NCI-H526 treated with DMSO at 0.1 percent for 48 hours (cell line): ENCODE measurements at regions not wholly inside any gene's neighbourhood (a gene's known extent, or its start where the extent isn't known, plus 50 kb on each side); places are given as distances from the start of the nearest gene placed in this dataset.
"Not testable (repeated sequence)": the region's sequence is repeated elsewhere in the genome, so short reads cannot be mapped to it uniquely, and the experiment has no call there.

Experiments used
- DNase-seq: peaks from one replicate; lab custom pipeline; 2025; lab: John Stamatoyannopoulos, UW

DNA sequence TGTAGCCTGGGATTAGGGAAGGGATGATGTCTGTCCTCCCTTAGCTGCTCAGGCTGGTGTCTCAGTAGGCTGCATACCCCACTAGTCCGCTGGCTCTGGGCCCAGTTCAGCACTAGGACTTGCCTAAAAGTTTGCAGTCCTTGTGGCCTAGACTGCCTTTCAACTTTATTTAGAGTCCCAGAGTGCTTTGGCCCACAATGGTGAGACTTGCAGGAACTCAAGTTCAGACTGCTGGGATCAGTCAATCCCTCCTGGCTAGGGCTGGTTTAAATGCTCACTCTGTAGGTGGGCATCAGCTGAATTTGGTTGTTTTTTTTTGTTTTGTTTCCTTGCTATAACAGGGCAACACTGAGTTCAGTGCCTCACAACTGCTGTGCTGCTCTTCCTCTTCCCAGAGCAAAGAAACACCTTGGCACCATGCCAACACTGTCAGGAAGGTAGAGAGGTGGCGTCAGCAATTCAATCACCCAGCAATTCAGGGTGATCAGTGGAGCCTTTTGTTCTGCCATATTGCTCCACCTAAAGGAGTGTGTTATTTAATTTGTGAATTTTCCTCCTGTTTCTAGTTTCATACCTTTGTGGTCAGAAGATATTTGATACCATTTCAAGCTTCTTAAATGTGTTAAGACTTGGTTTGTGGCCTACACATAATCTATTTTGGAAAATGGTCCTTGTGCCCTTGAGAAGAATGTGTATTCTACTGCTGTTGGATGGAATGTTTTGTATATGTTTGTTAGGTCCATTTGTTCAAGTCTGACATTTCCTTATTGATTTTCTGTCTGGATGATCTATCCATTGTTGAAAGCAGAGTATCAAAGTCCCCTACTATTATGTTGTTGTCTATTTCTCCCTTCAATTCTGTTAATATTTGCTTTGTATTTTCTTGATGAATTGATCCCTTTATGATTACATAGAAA is 284.0 kb upstream of the PMFBP1 start:
- DNase-seq: no peak

DNA sequence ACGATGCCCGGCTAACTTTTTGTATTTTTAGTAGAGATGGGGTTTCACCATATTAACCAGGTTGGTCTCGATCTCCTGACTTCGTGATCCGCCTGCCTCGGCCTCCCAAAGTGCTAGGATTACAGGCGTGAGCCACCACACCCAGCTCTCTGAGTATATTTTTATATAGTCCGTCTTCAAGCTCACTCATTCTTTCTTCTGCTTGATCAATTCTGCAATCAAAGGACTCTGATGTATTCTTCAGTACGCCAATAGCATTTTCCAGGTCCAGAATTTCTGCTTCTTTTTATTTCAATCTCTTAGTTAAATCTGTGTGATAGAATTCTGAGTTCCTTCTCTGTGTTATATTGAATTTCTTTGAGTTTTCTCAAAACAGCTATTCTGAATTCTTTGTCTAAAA is 281.9 kb upstream of the PMFBP1 start:
- DNase-seq: not testable (repeated sequence)

DNA sequence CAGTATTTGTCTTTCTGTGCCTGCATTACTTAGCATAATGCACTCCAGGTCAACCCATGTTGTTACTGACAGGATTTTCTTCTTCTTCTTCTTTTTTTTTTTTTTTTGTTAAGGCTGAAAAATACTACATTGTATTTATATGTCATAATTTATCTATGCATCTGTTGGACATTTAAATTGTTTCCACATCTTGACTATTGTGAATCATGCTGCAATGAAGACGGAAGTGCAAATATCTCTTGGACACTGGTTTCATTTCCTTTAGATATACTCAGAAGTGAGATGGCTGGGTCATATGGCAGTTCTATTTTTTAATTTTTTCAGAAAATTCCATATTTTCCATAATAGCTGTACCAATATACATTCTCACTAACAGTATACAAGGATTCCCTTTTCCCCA is 272.7 kb upstream of the PMFBP1 start:
- no peak for DNase-seq

DNA sequence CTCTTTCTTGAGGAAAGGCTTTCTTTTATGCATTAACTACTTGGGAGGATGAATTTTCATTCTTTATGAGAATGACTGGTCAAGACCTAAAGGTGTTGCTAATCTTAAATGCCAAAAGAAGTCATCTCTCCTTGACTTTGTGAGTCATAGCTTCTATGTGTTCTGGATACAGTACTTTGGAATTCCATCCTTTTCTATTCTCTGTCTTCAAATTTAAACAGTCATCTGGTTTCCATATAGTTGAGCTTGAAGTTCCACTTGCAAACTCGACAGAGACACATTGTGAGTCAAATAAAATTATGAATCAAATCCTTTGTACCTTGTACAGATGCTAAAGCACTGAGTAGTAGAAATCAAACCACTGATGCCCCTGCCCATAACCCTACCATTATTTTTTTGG is 271.9 kb upstream of the PMFBP1 start:
- DNase-seq: no peak

DNA sequence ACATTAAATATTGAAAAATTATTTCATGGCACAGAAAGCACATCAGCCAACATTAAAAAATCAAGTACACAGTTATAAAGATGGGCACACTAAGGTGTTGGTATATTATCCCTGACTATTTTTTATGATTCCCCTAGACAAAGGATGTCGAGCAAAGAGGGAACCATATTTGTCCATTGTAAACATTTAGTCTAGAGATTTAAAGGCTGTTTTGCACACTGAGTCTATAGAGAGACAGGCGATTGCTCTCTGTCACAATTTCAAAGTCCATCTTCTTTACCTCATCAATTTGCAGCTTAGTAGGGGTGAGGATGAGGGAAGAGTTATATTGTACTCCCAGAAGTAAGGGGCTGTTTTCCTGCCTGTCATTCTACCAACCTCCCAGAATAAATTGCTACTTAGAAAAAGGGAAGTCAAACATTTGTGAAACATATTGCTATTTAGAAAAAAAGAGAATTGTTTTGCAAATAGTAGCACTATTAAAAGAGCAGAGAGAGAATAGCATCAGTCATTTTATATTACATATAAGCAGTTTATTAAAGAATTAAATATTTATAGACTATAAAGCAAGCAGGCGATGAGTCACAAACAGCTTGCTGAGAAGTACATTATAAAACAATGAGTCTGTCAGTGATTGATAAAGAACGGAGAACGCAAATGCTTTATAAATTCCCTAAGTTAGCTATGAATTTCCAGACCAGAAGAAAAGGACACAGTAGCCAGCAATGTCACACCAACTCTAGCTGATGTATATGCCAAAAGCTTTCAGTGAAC is 270.6 kb upstream of the PMFBP1 start:
- DNase-seq: no peak

DNA sequence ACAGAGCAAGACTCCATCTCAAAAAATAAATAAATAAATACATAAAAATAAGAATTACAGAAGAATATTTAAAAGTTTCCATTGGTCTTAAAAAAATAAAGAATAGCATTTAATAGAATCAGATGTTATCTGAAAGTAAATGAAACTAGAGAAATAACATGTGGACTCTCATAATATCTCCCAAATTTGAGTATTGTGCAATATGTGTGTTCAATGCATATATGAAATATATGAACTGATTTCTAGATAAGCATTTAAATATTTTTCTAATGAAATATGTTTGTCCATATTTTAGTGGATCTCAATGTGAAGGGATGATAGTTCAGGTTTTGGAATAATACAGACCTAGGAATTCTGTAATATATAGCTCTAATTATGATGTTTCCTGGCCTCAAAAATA is 265.9 kb upstream of the PMFBP1 start:
- no peak for DNase-seq

DNA sequence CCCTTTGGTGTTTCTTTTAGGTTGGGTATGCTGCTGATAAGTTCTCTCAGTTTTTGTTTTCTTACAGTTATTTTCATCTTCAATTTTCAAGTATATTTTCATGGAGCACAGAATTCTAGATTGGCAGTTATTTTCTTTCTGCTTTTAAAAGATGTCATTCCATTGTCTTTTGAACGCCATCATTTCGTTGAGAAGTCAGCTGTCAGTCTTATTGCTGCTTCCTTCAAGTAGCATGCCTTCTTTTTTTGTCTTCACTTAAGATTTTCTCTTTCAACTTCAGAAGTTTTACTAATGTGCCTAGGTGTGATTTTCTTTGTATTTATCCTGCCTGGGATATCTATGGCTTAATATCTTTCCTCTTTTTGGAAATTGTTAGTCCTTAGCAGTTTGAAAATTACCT is 262.2 kb upstream of the PMFBP1 start:
- no peak for DNase-seq

DNA sequence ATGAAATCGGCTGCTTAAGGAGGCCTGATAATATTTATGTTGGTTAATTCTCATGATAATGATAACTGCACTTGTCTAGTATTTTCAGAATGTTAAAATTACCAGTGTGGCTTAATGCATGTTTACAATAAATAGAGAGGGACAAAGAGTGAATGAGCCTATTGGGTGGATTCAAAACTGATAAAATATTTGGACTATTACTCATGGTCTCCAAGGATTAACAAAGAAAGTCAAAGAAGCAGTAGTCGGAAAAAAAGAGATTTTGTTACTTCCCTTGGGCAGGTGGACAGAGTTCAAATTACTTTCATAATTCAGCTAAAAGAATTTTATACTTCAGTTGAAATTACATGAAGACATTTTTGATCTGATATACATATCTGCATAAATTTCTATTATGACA is 258.2 kb upstream of the PMFBP1 start:
- no peak for DNase-seq

DNA sequence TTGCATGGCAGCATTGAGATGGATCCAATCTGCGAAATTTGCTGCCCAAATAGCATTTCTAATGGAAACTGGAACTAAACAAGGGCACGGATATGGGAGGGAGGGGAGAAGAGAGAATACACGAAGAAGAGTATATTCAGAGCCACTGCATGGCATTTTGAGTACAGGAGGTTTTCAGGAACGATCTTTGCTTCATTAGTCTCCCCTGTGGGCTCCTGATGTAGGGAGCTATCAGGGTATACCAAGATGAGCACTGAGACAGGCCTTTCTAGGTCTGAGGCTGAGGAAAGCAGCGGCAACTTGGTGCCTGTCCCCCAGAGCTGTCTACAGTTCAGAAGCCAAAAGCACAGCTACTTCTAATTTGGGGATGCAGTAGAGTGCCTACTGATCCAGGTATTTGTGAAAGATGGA is 257.7 kb upstream of the PMFBP1 start:
- DNase-seq: no peak

DNA sequence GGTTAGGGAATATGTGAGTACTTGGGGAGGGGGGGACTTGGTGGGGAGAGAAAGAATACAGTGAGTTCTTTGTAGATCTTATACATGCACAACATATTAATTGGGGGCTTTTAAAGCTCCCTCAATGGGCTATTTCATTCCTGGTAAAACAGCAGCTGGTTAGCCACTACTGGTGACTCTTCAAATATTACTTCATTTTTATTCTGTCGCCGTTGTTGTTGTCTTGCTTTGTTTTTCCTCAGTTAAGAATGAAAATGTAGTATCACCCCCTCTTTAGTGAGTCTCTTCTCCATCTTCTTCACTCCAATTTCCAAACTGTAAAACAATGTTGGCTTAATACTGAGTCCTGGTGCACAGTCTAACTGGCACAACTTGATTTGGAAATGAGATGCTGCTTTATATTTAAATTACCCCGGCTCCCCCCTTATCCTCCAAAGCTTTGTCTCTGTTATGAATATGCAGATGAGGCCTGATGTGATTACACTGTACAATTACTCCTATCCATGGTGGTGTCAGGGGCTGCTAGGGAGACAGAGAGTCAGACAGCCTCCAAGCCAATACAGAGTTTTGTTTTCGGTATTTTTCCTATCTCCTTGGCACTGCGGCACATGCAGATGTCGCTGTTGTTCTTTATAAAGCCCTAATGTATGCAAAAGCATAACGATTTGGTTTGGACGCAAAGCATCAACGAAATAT is 256.9 kb upstream of the PMFBP1 start:
- peak; percentile 63 for DNase-seq

DNA sequence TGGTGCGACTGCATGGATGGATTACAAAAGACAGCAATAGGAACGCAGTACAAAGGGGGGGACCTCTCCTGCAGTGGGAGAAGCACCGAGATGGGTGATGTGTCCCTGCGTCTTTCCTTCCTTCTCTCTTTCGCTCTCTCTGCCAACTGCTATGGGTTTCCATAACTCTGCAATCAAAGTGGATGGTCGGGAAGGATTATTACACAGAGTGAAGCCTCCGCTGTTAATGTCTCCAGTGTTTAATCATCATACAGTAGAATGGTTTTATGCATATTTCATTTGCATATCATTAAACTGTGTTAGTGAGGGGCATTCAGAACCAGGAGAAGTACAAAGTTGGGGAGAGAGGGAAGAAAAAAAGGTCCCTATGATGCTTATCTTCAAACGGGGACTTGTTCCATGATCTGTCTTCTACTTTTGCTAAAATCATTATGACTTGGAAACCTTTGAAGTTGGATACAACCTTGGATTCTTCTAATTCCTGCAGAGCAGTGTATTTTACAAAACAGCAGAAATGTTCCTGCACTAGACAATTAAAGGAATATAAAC is 255.9 kb upstream of the PMFBP1 start:
- DNase-seq: peak; percentile 67

DNA sequence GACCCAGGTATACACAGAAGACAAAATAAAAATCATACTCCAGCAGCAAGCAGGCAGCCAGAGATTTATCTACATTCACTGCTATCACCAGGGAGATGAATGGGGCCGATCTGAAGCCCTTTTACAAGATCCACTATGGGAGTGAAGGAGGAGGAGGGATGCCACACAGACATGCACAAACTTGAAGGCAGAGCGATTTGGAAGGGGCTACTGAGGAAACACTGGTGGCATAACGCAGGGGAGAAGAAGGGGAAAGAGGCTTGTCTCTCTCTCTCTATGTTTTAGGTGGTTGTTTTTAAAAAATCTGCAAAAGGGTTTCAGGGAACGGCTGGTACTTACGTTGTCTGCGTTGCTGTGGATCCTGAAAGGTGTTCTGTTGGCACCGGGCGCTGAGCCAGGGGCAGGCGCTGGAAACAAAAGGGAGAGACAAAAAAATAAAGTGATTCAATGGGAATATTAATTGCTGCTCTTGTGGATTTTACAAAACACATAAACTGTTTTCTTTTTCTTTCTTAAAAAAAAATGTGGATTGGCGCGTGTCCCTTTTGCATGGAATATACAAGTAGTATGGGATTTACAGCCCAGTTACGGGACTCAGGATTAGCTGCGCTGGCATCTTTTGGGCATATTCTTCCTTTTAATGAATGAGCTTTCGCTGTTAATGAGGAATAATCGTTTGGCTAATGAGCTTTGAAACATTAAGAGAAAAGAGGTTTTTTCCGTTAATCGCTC is 255.3 kb upstream of the PMFBP1 start:
- DNase-seq: no peak

DNA sequence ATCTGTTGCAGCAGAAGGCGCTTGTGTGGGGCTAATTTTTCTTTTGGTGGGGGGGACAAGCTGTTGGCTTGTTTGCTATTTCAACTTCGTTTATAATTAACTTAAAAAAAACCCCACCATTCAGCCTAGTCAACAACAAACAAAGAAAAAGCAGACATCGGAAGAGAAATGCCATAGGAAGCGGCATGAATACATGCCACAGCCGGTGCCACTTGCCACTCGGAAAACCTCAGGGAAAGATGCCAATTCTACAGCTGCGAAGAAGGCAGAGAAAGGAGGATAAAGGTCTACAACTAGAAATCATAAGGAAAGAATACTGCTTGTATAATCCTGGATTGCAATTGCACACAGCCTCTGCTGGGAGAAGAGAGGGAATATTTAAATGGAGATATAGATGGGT is 254.4 kb upstream of the PMFBP1 start:
- no peak for DNase-seq

DNA sequence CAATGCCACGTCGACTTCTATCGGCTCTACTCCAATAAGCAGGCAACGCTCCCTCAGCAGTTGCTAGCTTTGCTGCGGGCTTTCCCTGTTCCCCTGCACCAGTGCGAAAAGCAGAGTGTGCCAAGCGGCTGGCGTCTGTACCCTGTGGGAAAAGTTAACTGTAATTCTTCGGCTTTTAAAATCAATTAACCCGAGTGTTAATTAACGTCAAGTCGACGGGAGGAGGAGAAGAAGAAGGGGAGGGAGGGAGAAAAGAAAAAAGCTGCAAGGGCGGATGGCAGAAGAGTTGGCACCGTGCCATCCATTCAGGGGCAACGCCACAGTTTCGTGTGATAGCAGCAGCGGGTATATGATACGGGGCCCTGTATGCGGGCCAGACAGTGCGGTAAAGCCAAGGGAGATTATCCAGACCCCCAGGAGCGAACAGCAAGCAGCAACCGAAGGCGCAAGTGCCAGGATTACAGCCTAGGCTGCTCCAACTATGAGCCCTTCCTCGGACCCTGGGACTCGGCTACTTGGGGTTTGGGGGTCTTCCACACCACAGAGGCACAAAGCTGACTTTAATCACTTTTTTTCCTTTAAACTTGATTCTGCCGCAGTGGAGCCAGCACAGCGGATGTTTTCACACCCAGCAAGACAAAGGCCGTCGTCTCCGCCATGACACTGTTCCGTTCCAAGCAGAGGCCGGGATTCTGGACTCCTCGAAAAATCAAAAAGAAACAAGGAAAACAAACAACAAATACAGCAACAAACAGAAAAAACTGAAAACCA is 253.8 kb upstream of the PMFBP1 start:
- no peak for DNase-seq

DNA sequence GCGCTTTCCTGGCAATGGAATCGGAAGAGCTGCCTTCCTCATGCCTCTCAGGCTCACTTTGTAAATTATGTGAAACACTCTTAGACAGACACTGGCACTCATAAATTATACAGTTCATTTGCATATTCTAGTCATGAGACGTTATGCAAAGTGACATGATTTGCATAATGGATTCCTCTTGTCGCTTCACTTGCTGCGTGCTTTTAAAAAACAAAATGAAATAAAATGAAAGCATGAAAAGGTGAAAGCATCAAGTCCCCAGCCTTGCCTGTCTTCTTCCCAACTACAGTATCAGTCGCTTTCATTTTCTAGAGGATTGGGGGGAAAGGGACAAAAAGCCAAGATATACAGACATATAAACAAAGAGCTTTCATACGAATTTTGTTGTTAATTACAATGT is 252.8 kb upstream of the PMFBP1 start:
- DNase-seq: peak; percentile 45

DNA sequence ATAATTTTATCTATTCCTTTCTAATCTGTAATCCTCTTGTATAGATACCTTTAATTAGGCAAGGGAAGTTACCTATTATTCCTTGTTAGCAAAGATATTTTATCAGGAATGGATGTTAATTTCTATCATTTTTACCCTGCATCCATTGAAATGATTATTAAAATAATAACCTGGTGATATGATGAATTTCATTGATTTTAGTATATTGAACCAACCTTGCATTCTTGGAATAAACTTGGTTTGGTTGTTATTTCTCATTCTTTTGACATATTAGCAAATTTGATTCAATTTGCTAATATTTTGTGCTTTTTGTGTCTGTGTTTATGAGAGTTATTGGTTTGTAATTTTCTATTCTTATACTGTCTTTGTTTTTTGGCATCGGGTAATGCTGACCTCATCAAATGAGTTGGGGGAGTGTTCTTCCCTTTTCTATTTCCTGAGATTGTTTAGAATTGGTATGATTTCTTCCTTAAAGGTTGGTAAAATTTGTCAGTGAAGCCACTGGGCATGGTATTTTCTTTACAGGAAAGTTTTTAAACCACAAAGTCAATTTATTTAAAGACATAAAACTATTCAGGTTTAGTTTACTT is 250.4 kb upstream of the PMFBP1 start:
- no peak for DNase-seq

DNA sequence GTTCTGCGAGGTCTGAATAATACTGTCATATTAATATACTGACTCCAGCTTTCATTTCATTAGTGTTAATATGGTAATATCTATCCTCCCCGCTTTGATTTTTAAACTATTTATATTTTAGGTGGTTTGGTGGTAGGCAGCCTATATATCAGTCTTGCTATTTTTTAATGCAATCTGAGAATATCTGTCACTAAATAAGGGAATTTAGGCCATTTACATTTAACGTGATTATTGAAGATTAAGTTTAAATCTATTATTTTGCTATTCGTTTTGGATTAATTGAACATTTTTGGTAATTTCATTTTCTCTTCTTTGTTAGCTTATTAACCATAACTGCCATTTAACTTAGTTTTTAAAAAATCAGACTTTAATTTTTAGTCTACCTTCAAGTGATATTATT is 247.7 kb upstream of the PMFBP1 start:
- DNase-seq: no peak

DNA sequence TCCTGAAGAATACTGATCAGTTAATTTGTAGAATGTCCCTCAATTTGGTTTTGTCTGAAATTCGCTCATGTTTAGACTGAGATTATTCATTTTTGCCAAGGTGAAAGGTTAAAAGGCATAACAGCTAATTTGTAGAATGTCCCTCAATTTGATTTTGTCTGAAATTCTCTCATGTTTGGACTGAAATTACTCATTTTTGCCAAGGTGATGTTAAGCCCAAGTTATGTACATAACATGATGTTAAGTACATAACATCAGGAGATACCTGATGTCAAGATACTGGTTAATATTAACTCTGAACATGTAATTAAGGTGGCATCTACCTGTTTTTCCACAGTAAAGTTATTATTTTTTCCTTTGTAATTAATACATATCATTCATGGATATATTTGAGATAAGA is 243.4 kb upstream of the PMFBP1 start:
- DNase-seq: no peak

DNA sequence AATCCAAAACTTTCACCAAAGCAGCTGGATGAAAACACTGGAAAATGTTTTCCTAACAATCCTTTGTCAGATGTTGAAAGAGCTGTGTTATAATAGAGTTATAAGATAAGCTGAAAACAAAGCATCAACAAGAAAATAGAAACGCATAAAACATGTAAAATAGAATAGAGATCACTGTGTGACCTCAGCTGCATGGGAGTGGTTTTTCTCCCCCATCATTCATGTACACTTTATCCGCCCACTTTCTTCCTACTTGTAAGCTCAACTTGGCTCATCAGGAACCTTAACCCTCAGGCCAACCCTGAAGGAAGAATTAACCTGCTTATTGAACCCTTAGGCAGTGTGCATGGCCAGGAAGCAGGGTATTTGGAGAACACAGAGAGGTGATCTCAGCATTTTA is 238.5 kb upstream of the PMFBP1 start:
- no peak for DNase-seq

DNA sequence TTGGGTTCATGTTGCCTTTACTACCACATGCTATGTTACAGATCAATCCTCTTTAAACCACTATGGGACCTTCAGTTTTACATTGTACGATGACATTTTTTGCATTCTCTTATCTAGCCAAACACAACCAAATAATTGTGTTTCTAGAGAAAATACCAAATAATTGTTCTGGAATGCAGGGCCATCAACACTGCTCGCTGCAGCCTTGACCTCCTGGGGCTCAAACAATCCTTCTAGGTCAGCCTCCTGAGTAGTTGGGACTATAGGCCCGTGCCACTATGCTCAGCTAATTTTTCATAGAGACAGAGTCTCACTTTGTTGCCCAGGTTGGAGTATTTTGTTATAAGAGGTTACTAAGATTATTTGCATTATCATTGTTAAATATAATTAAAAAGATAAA is 237.5 kb upstream of the PMFBP1 start:
- DNase-seq: no peak

DNA sequence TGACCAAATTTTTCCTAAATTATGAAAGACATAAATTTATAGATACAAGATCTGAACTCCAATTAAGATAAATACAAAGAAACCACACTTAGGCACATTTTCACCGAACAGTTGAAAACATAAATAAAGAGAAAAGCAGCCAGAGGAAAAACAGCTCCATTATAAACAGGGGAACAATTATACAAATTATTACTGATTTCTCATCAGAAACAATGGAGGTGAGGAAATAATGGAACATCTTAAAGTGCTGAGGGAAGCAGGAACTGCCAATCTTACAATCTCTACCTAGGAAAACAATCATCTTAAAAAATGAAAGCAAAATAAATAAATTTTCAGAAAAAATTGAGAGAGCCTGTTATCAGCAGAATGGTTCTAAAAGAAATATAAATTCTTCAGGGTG is 234.4 kb upstream of the PMFBP1 start:
- DNase-seq: no peak
